22Rv1 (cell line): ENCODE measurements at regions not wholly inside any gene's neighbourhood (a gene's known extent, or its start where the extent isn't known, plus 50 kb on each side); places are given as distances from the start of the nearest gene placed in this dataset.

ENCODE experiments used
- CTCF ChIP-seq: fragments of 450-650 bp; IDR thresholded peaks from 2 replicates; pipeline ENCODE4 v1.5.1; 2017; ENCODE audit warnings: mild to moderate bottlenecking
- ZFX ChIP-seq: fragments of 450-650 bp; IDR thresholded peaks from 2 replicates; pipeline ENCODE4 v1.6.1; 2017; ENCODE audit warnings: antibody characterized with exemption, borderline replicate concordance

DNA sequence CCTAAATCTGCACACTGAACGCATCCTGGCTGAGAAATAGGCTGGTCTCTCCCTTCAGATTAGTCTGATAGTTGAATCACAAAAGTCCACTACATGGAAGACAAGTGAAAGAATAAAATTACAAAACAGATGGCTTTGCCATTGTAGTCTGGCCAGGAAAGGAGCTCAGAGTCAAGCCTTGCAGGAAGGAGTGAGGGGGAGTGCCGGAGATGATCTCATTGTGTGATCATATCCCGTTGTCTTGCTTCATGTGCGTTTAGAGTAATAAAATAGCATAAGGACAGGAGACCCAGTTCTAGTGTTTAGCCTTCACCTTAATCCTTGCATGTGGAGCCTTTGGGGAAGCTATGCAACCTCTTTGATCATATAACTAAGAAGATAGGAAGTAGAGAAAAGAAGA lies 666.7 kb upstream of the RAG2 start:
- TF ChIP-seq CTCF (no peak), ZFX (no peak)
